ENCODE measurements at regions not wholly inside any gene's neighbourhood (a gene's known extent, or its start where the extent isn't known, plus 50 kb on each side); places are given as distances from the start of the nearest gene placed in this dataset.
"Not testable (repeated sequence)": the region's sequence is repeated elsewhere in the genome, so short reads cannot be mapped to it uniquely, and the experiment has no call there.

DNA sequence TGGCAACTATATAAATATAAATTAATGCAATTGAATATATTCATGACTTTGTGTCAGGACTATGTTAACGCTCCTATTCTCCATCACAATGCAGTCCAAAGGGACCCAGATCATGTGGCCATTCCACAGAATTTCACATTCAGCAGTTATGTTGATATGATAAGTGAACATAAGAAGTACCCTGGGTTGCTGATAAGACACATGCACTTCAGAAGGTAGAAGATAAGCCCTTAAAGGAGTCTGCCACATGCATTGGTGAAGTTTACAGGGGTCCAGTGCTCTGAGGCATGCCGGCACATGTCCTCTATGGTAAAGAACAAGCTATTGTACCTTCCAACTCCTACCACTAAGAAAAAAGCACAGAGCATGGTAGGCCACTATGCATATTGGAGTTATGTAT lies 76.4 kb downstream of the PHAX start:
- DNase-seq: no peak

DNA sequence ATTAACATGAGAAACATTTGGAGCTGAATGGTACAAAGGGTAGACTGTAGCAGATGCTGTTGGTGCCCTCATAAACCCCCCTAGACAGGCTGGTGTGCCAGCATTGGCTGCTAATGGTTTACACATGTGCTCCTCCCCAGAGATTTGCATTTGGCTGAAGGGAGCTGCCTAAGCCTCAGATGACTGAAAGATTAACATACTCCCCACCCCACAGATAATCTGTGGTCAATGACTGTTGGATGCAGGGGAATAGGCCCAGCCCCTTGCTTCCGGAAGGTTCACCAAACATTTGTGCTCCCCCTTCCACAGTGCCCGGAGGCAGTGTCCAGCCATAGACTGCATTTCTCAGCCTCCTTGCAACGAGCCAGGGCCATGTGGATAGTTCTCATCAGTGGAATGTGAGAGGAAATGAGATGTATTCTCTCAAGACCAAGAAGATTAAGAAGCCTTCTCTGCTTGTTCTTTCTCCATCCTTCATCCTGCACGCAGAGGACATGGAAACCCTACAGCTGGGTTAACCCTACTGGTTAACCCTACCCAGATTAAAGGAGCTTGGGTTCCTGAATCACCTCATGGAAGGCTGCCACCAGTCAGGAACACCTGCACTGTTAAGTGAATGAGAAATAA lies 79.6 kb downstream of the PHAX start:
- peak; percentile 65 for DNase-seq

DNA sequence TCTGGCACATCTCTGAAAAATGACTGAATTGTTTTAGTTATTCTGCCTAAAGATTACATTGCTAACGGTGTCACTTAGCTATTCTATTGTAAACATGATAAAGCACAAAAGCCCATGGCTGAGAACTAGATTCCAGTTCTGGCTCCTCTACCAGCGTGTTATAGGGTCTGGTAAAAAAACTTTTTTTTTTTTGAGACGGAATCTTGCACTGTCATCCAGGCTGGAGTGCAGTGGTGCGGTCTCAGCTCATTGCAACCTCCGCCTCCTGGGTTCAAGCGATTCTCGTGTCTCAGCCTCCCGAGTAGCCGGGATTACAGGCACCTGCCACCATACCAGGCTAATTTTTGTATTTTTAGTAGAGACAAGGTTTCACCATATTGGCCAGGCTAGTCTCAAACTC lies 80.6 kb downstream of the PHAX start:
- not testable (repeated sequence) for DNase-seq

DNA sequence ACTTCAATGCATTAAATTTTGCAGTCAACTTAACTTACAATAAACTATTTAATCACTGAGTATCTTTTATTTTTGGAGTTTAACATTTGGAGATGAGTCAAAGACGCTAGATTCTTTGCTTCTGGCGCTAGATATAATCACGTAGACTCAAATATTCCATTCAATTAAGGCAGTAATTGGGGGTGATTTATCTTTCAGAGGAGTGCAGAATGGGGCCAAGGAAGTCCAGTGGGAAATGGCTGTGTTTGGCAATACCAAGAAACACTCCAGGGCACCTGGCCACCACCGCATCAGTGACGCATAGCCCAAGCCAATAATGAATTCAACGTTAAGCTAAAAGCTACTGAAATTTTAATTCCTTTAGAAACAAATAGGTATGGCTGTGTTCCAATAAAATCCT lies 81.2 kb downstream of the PHAX start:
- no peak for DNase-seq

DNA sequence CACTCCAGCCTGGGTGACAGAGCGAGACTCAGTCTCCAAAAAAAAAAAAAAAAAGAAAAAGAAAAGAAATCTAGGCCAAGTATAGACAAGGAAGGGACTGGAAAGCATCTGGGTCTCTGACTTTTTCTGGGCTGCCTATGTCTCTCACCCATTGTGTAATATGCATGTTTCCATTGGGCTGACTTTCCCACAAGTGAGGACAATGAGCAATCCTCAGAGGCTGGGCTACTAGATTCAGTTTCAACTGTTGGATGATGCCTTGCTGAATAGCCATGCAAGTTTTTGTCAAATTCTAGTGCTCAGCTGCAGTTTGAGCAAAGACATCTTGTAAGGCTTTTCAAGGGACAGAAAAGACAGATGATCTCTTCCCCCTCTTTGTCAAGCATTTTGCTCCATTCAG lies 82.1 kb downstream of the PHAX start:
- DNase-seq: no peak

DNA sequence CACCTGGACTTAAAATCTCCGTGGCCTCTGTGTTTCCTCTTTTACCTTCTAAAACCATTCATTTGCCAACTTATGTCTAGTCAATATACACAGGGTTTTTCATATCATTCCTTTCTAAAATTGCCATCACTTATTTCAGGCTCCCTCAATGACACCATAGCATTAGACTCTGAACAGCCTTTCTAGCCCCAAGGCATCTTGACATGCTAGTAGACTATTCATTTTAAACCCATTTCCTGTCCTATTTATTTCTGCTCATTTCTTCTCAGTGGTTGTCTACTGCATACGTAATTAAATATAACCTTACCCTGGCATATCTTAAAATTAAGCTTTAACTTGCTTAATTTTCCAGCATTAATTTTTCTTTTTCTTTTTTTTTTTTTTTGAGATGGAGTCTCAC lies 83.2 kb downstream of the PHAX start:
- no peak for DNase-seq

DNA sequence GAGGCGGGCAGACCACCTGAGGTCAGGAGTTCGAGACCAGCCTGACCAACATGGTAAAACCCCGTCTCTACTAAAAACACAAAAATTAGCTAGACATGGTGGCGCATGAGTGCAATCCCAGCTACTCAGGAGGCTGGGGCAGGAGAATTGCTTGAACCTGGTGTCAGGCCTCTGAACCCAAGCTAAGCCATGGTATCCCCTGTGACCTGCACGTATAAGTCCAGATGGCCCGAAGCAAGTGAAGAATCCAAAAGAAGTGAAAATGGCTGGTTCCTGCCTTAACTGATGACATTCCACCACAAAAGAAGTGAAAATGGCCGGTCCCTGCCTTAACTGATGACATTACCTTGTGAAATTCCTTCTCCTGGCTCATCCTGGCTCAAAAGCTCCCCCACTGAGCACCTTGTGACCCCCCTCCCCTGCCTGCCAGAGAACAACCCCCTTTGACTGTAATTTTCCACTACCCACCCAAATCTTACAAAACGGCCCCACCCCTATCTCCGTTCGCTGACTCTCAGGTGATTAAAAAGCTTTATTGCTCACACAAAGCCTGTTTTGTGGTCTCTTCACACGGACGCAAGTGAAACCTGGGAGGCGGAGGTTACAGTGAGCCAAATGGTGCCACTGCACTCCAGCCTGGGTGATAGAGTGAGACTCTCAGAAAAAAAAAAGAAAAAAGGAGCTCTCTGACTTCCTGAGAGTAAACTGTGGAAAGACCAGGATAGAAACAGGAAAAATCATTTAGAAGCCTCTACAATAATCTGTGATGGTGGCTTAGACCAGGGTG lies 84.1 kb downstream of the PHAX start:
- DNase-seq: not testable (repeated sequence)

DNA sequence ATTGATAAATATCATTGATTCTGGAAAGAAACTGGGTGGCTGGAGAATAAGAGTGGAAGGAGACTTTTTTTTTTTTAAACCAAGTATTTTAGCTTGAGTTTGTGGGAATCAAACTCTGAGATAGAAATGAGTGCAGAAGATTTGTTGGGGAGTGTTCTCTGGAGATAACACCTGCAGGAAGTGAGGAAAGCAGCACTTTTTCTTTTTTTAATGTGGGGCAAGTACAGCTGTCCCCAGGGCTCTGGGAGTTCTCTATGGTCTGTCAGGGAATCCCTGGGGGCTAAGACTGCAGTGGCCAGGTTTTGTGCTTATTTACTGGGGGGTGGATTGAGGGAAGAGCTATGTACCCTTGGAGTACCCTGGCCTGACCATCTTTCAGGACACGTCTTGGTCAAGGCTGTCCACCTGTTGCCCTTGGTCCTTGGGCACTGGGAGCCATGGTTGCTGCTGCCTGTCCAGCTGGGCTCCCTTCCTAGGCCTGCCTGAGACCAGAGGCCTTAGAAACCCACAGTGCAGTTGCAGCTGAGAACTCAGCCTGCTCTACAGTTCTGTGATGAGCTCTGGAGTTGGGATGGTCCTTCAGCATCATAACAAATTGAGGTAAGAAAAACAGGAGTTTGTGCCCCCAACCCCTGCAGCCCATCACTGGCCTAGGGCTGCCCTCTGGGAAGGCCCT lies 85.8 kb downstream of the PHAX start:
- DNase-seq: no peak

DNA sequence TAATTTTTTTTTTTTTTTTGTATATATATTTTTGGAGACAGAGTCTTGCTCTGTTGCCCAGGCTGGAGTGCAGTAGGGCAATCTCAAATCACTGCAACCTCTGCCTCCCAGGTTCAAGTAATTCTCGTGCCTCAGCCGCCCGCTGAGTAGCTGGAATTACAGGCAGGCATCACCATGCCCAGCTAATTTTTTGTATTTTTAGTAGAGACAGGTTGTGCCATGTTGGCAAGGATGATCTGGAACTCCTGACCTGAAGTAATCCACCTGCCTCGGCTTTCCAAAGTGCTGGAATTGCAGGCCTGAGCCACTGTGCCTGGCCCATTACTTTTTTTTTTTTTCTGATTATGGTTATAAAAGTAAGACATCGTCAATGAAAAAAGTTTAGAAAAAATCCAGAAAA lies 84.0 kb upstream of the LMNB1 start:
- no peak for DNase-seq

DNA sequence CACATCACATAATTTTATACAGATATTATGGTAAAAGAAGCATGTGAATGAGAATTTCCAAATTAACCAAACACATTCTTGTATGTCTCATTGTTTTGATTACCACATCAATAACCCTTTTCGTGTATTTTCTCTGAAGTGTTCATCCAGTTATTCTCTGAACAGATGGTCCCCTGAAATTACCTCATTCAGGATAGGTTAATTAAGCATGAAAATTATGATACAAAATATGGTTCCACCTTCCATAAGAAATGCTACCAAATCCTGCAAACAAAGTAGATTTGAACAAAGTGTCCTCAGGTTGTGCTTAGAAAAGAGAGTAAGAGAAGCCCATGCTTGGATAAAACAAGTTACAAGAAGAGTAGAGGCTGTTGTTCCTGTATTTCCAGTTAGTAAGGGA lies 83.1 kb upstream of the LMNB1 start:
- no peak for DNase-seq

DNA sequence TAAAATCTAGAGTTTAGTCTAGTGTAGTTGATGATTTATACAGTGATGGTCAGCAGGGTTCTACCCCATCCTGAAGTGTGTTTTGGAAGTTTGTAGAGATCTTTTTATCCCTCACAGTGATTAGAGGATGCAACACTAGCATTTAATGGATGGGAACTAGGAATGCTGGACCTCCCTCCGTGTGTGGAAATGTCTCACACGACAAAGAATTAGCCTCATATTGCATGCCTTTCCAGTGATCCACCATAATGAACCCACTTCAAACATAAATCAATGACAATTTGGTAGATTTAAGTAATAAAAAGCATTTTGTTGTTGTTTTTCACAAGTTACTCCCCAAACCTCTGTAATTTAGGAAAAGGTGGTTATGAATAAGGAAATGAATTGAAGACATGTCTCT lies 82.5 kb upstream of the LMNB1 start:
- peak; percentile 38 for DNase-seq

DNA sequence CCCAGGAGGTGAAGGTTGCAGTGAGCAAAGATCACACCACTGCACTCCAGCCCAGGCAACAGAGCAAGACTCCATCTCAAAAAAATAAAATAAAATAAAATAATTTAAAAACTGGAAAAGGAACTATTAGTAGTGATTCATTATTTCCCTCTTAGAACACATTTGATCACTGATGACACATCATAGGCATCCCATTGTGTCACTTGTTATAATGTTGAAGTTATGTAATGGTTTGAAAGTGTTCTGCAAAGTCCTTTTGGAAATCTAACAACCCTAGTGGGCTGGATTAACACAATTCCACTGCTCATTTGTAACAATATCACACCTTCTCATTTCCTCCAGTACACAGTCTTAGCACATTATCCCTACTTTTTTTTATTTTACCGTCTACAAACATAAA lies 81.8 kb upstream of the LMNB1 start:
- no peak for DNase-seq

DNA sequence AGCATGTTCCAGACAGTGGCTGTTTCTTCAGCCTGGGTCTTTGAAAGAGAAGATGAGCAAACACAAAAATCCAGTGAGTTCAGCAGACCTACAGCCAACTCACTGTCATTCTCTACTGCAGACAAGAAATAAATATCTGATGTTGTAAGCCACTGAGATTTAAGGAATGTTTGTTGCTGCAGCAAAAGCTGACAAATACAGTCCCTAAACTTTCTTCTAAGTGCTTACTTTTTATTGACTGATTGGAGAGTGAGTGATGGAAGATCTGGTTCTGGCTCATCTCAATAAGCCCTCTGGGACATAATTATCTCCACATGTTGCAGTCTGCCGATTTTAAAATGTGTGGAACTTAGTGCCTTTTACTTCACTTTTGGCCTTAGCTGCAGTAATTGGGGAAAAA lies 69.9 kb upstream of the LMNB1 start:
- DNase-seq: no peak

DNA sequence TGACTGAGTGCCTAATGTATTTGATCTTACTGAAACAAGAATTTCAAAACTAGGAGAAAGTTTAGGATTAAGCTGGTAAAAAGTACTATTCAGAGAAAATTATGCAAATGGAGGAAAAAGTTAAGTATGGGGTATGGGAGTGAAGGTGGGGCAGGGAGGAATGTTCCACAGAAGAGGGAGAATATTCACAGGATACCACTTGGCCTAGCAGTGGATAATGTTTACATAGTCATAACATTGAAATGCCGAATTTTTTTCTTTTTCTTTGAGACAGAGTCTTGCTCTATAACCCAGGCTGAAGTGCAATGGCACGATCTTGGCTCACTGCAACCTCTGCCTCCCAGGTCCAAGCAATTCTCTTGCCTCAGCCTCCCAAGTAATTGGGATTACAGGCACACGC lies 61.2 kb upstream of the LMNB1 start:
- no peak for DNase-seq

DNA sequence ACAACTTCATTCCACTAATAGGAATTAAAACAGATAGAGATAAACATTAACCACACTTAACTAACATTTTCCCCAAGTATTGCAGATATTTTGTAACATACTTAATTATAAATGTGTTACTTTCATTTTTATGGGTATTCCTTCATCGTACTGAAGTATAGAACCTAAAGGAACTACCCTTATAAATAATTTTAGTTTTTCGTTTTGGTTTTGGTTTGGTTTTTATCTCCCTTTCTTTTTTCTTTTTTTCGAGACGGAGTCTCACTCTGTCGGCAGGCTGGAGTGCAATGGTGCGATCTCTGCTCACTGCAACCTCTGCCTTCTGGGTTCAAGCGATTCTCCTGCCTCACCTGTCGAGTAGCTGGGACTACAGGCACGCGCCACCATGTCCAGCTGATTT lies 60.1 kb upstream of the LMNB1 start:
- DNase-seq: no peak

DNA sequence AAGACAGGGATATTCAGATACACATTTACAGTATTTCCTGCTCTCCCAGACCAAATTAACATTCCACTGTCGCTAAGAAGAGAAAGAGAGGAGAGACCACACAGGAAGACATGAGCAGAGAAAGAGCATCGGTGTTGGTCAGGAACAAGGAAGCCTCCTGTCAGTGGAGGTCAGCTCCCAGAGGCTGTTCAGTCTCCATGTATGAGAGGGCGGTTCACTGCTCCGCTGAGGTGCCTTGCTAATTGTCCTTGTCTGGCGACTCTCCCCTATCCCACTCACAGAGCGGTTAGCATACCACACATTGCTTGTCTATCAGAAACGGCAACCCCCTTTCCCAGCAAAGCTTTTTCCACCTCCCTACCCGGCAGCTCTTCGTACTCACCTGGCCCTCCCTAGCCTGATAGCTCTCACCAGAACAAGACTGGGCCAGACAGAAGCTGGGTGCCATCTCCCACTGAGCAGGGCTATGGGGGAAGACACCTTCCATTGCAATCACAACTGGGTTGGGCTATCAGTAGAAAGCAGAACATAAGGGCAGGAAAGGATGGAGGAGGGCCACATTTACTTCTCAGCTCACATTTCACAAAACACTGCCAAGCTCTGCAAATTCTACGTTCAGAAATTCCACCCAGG lies 58.6 kb upstream of the LMNB1 start:
- peak; percentile 25 for DNase-seq

DNA sequence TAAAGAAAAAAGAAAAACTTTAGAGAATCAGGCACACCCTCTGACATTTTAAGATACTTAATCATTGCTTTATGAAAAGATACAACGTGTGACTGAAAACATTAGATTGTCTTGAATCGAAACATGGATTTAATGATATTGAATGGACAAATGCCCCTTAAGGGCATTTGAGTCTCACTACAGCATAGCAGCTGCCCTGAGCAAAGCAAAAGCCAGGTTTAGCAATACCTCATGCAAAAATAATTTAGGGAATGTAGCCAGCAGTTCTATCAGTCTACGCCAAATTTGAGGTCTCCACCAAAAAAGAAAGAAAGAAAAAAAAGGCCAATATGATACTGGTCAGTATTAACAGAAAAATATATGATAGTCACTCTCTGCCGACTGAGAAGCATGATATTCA lies 56.6 kb upstream of the LMNB1 start:
- DNase-seq: no peak

DNA sequence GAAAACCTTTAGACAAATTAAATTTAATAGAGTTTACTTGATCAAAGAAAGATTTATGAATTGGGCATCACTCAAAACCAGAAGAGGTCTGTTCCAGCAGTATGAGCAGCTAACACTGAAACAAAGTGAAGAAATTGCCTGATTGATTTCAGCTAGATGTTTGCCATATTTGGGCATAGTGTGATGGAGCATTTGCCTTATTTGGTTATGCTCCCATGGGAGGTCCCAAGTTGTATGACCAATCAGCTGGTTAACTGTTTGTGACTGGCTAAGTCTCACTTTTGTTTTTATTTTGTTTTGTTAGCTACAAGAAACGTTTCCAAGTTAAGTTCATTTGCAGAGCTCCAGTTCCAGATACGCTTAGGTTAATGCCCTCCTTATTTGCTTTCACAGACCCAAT lies 53.3 kb upstream of the LMNB1 start:
- no peak for DNase-seq
